ENCODE measurements at regions not wholly inside any gene's neighbourhood (a gene's known extent, or its start where the extent isn't known, plus 50 kb on each side); places are given as distances from the start of the nearest gene placed in this dataset.

- intact Hi-C loops (cut with micrococcal nuclease; ENCODE audit: unreplicated experiment) (no loop called here), in situ Hi-C loops (cut with HindIII; ENCODE audit: low pct_unique_long_range_greater_than_20kb, low sequenced_read_pairs) (no loop called here)
- DNase-seq (ENCODE audit: low read depth, low spot score): no peak
- no peak overlapping the region for H3K27ac ChIP-seq (ENCODE audit: low read length)
- no peaks in the 10 kb centered on the region for H3K27me3 ChIP-seq (ENCODE audit: control insufficient read depth, insufficient read depth, low read length)
- BruUV-seq (replicated peaks): no TSS peak
- ATAC-seq: no peak
- POLR2A ChIA-PET: no interaction called here
- H3K4me3 ChIP-seq (ENCODE audit: low read depth in 2 of 2, low read length in 2 of 2): no peak overlapping the region
- H3K4me1 ChIP-seq (ENCODE audit: control insufficient read depth, insufficient read depth, low read length): no peaks in the 10 kb centered on the region
- no peaks in the 10 kb centered on the region for H3K36me3 ChIP-seq (ENCODE audit: control insufficient read depth, insufficient read depth, low read length)
- H3K9me3 ChIP-seq (ENCODE audit: control insufficient read depth, insufficient read depth, low read depth, low read length): no peaks in the 10 kb centered on the region
- CTCF ChIA-PET: no interaction called here
- TF ChIP-seq SIN3A (IDR thresholded peaks at IDR 0.05; ENCODE audit: borderline replicate concordance, insufficient read depth, low read depth, low read length): no peak
- TF ChIP-seq TCF7L2 (IDR thresholded peaks at IDR 0.05; ENCODE audit: low read depth, low read length): no peak
- TF ChIP-seq REST (IDR thresholded peaks at IDR 0.05; ENCODE audit: insufficient read depth in 1 of 2, low read depth in 2 of 2, low read length in 1 of 2): no peak
- TF ChIP-seq CTCF (IDR thresholded peaks at IDR 0.05): no peak
- no peak for TF ChIP-seq POLR2AphosphoS5 (IDR thresholded peaks at IDR 0.05; ENCODE audit: low read depth, low read length)
Measured at GRCh38 chr9:91150998-91151717, 210.6 kb downstream of the AUH start.

GRCh38 chr9:91151718-91152095 is 210.0 kb downstream of the AUH start:
- intact Hi-C loops (cut with micrococcal nuclease; ENCODE audit: unreplicated experiment): no loop called here
- CTCF ChIA-PET: no interaction called here
- no TSS peak for BruUV-seq (replicated peaks)
- Histone ChIP-seq H3K36me3 (ENCODE audit: control insufficient read depth, insufficient read depth, low read length) (no peaks in the 10 kb centered on the region), H3K4me1 (ENCODE audit: control insufficient read depth, insufficient read depth, low read length) (no peaks in the 10 kb centered on the region), H3K4me3 (ENCODE audit: low read depth in 2 of 2, low read length in 2 of 2) (no peak overlapping the region), H3K27me3 (ENCODE audit: control insufficient read depth, insufficient read depth, low read length) (no peaks in the 10 kb centered on the region), H3K9me3 (ENCODE audit: control insufficient read depth, insufficient read depth, low read depth, low read length) (no peaks in the 10 kb centered on the region), H3K27ac (ENCODE audit: low read length) (no peak overlapping the region)
- DNase-seq (ENCODE audit: low read depth, low spot score) (no peak), ATAC-seq (no peak)
- TF ChIP-seq TCF7L2 (IDR thresholded peaks at IDR 0.05; ENCODE audit: low read depth, low read length): no peak
- TF ChIP-seq CTCF (IDR thresholded peaks at IDR 0.05): no peak
- TF ChIP-seq REST (IDR thresholded peaks at IDR 0.05; ENCODE audit: insufficient read depth in 1 of 2, low read depth in 2 of 2, low read length in 1 of 2): no peak
- no peak for TF ChIP-seq POLR2AphosphoS5 (IDR thresholded peaks at IDR 0.05; ENCODE audit: low read depth, low read length)
- no peak for TF ChIP-seq SIN3A (IDR thresholded peaks at IDR 0.05; ENCODE audit: borderline replicate concordance, insufficient read depth, low read depth, low read length)
- POLR2A ChIA-PET: no interaction called here
- in situ Hi-C loops (cut with HindIII; ENCODE audit: low pct_unique_long_range_greater_than_20kb, low sequenced_read_pairs): no loop called here
